ENCODE measurements at regions not wholly inside any gene's neighbourhood (a gene's known extent, or its start where the extent isn't known, plus 50 kb on each side); places are given as distances from the start of the nearest gene placed in this dataset.

DNA sequence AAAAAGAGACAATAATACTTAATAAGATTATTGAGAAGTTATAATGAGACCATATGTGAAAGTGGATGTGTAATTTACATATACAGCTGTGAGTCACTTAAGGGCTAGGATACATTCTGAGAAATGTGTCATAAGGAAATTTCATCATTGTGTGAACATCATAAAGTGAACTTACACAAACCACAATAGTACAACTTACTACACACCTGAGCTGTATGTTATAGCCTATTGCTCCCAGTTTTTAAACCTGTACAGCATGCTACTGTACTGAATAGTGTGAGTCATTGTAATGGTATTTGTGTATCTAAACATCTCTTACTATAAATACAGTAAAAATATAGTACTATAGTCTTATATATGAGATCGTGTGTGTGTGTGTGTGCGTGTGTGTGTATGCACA is 1420.3 kb upstream of the PIK3C3 start:
- peak; percentile 75 for DNase-seq (ENCODE audit: unreplicated experiment)
- no peaks in the 10 kb centered on the region for H3K27me3 Mint-ChIP-seq (ENCODE audit: insufficient read depth, unreplicated experiment)
- no peaks in the 10 kb centered on the region for H3K9me3 Mint-ChIP-seq (ENCODE audit: unreplicated experiment)
- TF ChIP-seq, protein P1, sequence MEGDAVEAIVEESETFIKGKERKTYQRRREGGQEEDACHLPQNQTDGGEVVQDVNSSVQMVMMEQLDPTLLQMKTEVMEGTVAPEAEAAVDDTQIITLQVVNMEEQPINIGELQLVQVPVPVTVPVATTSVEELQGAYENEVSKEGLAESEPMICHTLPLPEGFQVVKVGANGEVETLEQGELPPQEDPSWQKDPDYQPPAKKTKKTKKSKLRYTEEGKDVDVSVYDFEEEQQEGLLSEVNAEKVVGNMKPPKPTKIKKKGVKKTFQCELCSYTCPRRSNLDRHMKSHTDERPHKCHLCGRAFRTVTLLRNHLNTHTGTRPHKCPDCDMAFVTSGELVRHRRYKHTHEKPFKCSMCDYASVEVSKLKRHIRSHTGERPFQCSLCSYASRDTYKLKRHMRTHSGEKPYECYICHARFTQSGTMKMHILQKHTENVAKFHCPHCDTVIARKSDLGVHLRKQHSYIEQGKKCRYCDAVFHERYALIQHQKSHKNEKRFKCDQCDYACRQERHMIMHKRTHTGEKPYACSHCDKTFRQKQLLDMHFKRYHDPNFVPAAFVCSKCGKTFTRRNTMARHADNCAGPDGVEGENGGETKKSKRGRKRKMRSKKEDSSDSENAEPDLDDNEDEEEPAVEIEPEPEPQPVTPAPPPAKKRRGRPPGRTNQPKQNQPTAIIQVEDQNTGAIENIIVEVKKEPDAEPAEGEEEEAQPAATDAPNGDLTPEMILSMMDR (IDR thresholded peaks at IDR 0.05; ENCODE audit: unreplicated experiment), result no peak
- H3K4me3 Mint-ChIP-seq (ENCODE audit: unreplicated experiment), result no peak overlapping the region
- CTCF ChIA-PET, result interaction anchor here (0.5 to 1.3 kb wide), 2 partner anchors 13 to 844 kb away, joined by 3 to 4 read pairs; no protein-coding TSS in a partner anchor
- no peak overlapping the region for H3K27ac Mint-ChIP-seq (ENCODE audit: low read depth, unreplicated experiment)
- BruUV-seq (replicated peaks), result no TSS peak
- POLR2A ChIA-PET, result no interaction called here
- intact Hi-C loops (cut with micrococcal nuclease), result no loop called here
- peaks cover 12% of the 10 kb centered on the region for H3K36me3 Mint-ChIP-seq (ENCODE audit: insufficient read depth, unreplicated experiment)
- H3K4me1 Mint-ChIP-seq (ENCODE audit: insufficient read depth, unreplicated experiment), result peaks cover 25% of the 10 kb centered on the region

DNA sequence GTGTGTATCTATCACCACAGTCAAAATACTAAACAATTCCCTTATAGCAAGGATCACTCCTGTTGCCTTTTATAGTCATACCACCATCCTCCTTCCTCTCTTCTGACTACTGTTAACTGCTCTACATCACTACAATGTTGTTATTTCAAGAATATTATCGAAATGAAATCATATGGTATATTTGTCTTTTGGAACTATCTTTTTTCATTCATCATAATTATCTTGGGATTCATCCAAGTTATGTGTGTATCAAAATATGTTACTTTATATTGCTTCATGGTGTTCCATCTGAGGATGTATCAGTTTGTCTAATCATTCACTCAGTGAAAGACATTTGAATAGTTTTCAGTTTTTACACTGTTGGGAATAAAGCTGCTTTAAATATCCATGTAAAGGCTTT is 1423.0 kb upstream of the PIK3C3 start:
- intact Hi-C loops (cut with micrococcal nuclease), result no loop called here
- H3K27me3 Mint-ChIP-seq (ENCODE audit: insufficient read depth, unreplicated experiment), result no peaks in the 10 kb centered on the region
- DNase-seq (ENCODE audit: unreplicated experiment), result no peak
- no peak overlapping the region for H3K27ac Mint-ChIP-seq (ENCODE audit: low read depth, unreplicated experiment)
- H3K36me3 Mint-ChIP-seq (ENCODE audit: insufficient read depth, unreplicated experiment), result peaks cover 12% of the 10 kb centered on the region
- no peaks in the 10 kb centered on the region for H3K9me3 Mint-ChIP-seq (ENCODE audit: unreplicated experiment)
- BruUV-seq (replicated peaks), result no TSS peak
- TF ChIP-seq, protein P1 (IDR thresholded peaks at IDR 0.05; ENCODE audit: unreplicated experiment), result no peak
- H3K4me1 Mint-ChIP-seq (ENCODE audit: insufficient read depth, unreplicated experiment), result peaks cover 26% of the 10 kb centered on the region
- POLR2A ChIA-PET, result interaction anchor here (0.6 to 0.7 kb wide), 2 partner anchors 9 to 1989 kb away, joined by 3 to 4 read pairs; no protein-coding TSS in a partner anchor
- CTCF ChIA-PET, result interaction anchor here (0.6 kb wide), 1 partner anchor 1370 kb away, joined by 3 read pairs; no protein-coding TSS in a partner anchor
- no peak overlapping the region for H3K4me3 Mint-ChIP-seq (ENCODE audit: unreplicated experiment)

DNA sequence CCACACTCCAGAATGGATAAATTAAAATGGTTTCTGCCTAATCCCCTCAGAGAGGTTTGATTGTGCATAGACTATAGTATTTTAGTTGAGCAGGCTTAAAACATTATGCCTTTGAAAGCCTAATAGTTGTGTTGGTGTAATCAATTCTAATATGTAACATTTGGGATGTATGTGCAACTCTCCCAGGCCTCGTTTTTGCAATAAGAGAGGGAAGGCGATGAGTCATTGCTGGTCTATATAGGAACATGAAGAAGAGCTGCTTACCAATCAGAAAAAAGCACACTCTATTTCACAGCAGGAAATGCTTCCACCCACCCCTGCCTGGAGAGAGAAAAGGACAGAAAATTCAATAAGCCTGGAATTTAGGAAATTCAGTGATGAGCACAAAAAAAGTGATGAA is 1424.0 kb upstream of the PIK3C3 start:
- no peak overlapping the region for H3K4me3 Mint-ChIP-seq (ENCODE audit: unreplicated experiment)
- intact Hi-C loops (cut with micrococcal nuclease), result no loop called here
- BruUV-seq (replicated peaks), result no TSS peak
- H3K36me3 Mint-ChIP-seq (ENCODE audit: insufficient read depth, unreplicated experiment), result peaks cover 12% of the 10 kb centered on the region
- peak overlapping the region; percentile 16 for H3K27ac Mint-ChIP-seq (ENCODE audit: low read depth, unreplicated experiment)
- peaks cover 26% of the 10 kb centered on the region for H3K4me1 Mint-ChIP-seq (ENCODE audit: insufficient read depth, unreplicated experiment)
- CTCF ChIA-PET, result no interaction called here
- POLR2A ChIA-PET, result no interaction called here
- peak; percentile 36 for DNase-seq (ENCODE audit: unreplicated experiment)
- no peaks in the 10 kb centered on the region for H3K27me3 Mint-ChIP-seq (ENCODE audit: insufficient read depth, unreplicated experiment)
- H3K9me3 Mint-ChIP-seq (ENCODE audit: unreplicated experiment), result no peaks in the 10 kb centered on the region
- TF ChIP-seq, protein P1 (IDR thresholded peaks at IDR 0.05; ENCODE audit: unreplicated experiment), result no peak

DNA sequence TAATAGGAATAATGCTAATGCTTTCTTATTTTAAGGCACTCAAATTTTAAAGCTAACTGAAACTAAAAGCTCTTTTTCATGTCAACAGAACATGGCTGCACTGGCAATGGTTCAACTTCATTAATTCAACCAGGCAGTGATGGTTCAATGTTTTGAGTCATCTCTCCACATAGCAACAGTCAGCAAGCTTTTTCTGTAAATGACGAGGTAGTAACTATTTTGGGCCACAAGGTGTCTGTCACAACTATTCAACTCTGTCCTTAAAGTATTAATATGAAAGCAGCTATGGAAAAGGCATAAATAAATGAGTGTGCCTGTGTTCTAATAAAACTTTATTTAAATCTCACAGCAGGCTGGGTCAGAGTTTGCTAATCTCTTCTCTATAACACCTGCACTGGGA is 1425.6 kb upstream of the PIK3C3 start:
- TF ChIP-seq, protein P1 (IDR thresholded peaks at IDR 0.05; ENCODE audit: unreplicated experiment), result peak; percentile 27
- H3K4me3 Mint-ChIP-seq (ENCODE audit: unreplicated experiment), result no peak overlapping the region
- DNase-seq (ENCODE audit: unreplicated experiment), result peak; percentile 47
- peaks cover 6% of the 10 kb centered on the region for H3K36me3 Mint-ChIP-seq (ENCODE audit: insufficient read depth, unreplicated experiment)
- no TSS peak for BruUV-seq (replicated peaks)
- H3K27me3 Mint-ChIP-seq (ENCODE audit: insufficient read depth, unreplicated experiment), result no peaks in the 10 kb centered on the region
- H3K27ac Mint-ChIP-seq (ENCODE audit: low read depth, unreplicated experiment), result no peak overlapping the region
- POLR2A ChIA-PET, result no interaction called here
- peaks cover 25% of the 10 kb centered on the region for H3K4me1 Mint-ChIP-seq (ENCODE audit: insufficient read depth, unreplicated experiment)
- CTCF ChIA-PET, result interaction anchor here (1.2 kb wide), 2 partner anchors 9 to 616 kb away, joined by 3 read pairs; no protein-coding TSS in a partner anchor
- intact Hi-C loops (cut with micrococcal nuclease), result loop anchor here (5.0 kb wide), 1 partner anchor 568 kb away; no protein-coding TSS in a partner anchor
- H3K9me3 Mint-ChIP-seq (ENCODE audit: unreplicated experiment), result no peaks in the 10 kb centered on the region

Measured in MCF 10A (cell line).